Activated T-helper 1 cell treated with anti-CD3 and anti-CD28 coated beads, Interleukin-2, amount 50 U/mL, for 16 hours (primary cell): ENCODE measurements at regions not wholly inside any gene's neighbourhood (a gene's known extent, or its start where the extent isn't known, plus 50 kb on each side); places are given as distances from the start of the nearest gene placed in this dataset.

ENCODE experiments used
- DNase-seq, 2 donors: peaks; one replicate each; pipeline ENCODE4 v3.0.0-alpha.2; 2020; ENCODE audit warnings: low read depth in 1 of 2, low spot score in 1 of 2

- no peak for DNase-seq
Measured at GRCh38 chr5:72036951-72037350, 70.3 kb upstream of the MAP1B start.

- no peak for DNase-seq
Measured at GRCh38 chr5:72040513-72040912, 66.8 kb upstream of the MAP1B start.

- no peak for DNase-seq
Measured at GRCh38 chr5:72041654-72042053, 65.6 kb upstream of the MAP1B start.

- DNase-seq: no peak
Measured at GRCh38 chr5:72042097-72042496, 65.2 kb upstream of the MAP1B start.

- DNase-seq: no peak
Measured at GRCh38 chr5:72045692-72046091, 61.6 kb upstream of the MAP1B start.

GRCh38 chr5:72046106-72046505 lies 61.2 kb upstream of the MAP1B start:
- no peak for DNase-seq

- DNase-seq: no peak
Measured at GRCh38 chr5:72055636-72056035, 51.6 kb upstream of the MAP1B start.
